WTC11 (cell line): ENCODE measurements at regions not wholly inside any gene's neighbourhood (a gene's known extent, or its start where the extent isn't known, plus 50 kb on each side); places are given as distances from the start of the nearest gene placed in this dataset.

ENCODE experiments used
- ATAC-seq: fragments of 200-7000 bp; cut with Tn5 transposase; 2 replicates; pipeline ENCODE4 v1.10.0; 2021; ENCODE audit warnings: mild to moderate bottlenecking, moderate library complexity
- CTCF ChIA-PET: fragments of 300-600 bp; sonication (Branson Sonifier 250); formaldehyde crosslinking; loops from one replicate; lab custom pipeline; 2021; ENCODE audit warnings: antibody characterized with exemption; lab: Charles Lee
- POLR2A ChIA-PET: fragments of 350-600 bp; sonication (Branson Sonifier 250); formaldehyde crosslinking; loops from one replicate; lab custom pipeline; 2021; ENCODE audit warnings: antibody characterized with exemption; lab: Charles Lee
- DNase-seq: peaks from one replicate; pipeline ENCODE4 v3.0.0; 2021; ENCODE audit warnings: low spot score
- H3K27ac Mint-ChIP-seq: 2 replicates; pipeline ENCODE4 v1.8.0; 2021; ENCODE audit warnings: mixed read lengths
- H3K27me3 Mint-ChIP-seq: 2 replicates; pipeline ENCODE4 v1.8.0; 2021; ENCODE audit warnings: low read depth, mild to moderate bottlenecking, moderate library complexity, mixed read lengths
- H3K36me3 Mint-ChIP-seq: 2 replicates; pipeline ENCODE4 v1.8.0; 2021; ENCODE audit warnings: mixed read lengths
- H3K4me1 Mint-ChIP-seq: 2 replicates; pipeline ENCODE4 v1.8.0; 2022; ENCODE audit warnings: mixed read lengths
- H3K4me3 Mint-ChIP-seq: 2 replicates; pipeline ENCODE4 v1.8.0; 2021; ENCODE audit warnings: mild to moderate bottlenecking, moderate library complexity, mixed read lengths
- H3K9me3 Mint-ChIP-seq: 2 replicates; pipeline ENCODE4 v1.8.0; 2021; ENCODE audit warnings: mixed read lengths
- ATF1 ChIP-seq: sonication (generic); formaldehyde crosslinking; IDR thresholded peaks from 2 replicates; pipeline ENCODE4 v1.8.1; 2023; ENCODE audit warnings: mild to moderate bottlenecking, moderate library complexity, missing genetic modification reagents
- ELF4 ChIP-seq: sonication (generic); formaldehyde crosslinking; IDR thresholded peaks from 2 replicates; pipeline ENCODE4 v1.8.1; 2022; ENCODE audit warnings: low read depth, mild to moderate bottlenecking, moderate library complexity, missing genetic modification reagents
- FOXJ3 ChIP-seq: sonication (generic); formaldehyde crosslinking; IDR thresholded peaks from 2 replicates; pipeline ENCODE4 v1.9.0; 2021; ENCODE audit warnings: missing genetic modification reagents, mild to moderate bottlenecking, borderline replicate concordance
- FOXP4 ChIP-seq: sonication (generic); formaldehyde crosslinking; IDR thresholded peaks from 2 replicates; pipeline ENCODE4 v1.8.0; 2022; ENCODE audit warnings: mild to moderate bottlenecking, missing genetic modification reagents
- GABPB1 ChIP-seq: sonication (generic); formaldehyde crosslinking; IDR thresholded peaks from 2 replicates; pipeline ENCODE4 v1.8.1; 2023; ENCODE audit warnings: mild to moderate bottlenecking, missing genetic modification reagents
- IRF1 ChIP-seq: sonication (generic); formaldehyde crosslinking; IDR thresholded peaks from 2 replicates; pipeline ENCODE4 v1.8.0; 2023; ENCODE audit warnings: missing genetic modification reagents
- JAZF1 ChIP-seq: fragments of 250-450 bp; sonication (Bioruptor Pico); IDR thresholded peaks from 2 replicates; pipeline ENCODE4 v1.9.0; 2021; ENCODE audit warnings: moderate library complexity, mild to moderate bottlenecking, inconsistent platforms
- KAT7 ChIP-seq: sonication (generic); formaldehyde crosslinking; IDR thresholded peaks from 2 replicates; pipeline ENCODE4 v1.8.1; 2023; ENCODE audit warnings: missing genetic modification reagents, mild to moderate bottlenecking, borderline replicate concordance
- MXD4 ChIP-seq: fragments of 250-450 bp; sonication (Bioruptor Pico); IDR thresholded peaks from 2 replicates; pipeline ENCODE4 v1.8.0; 2021; ENCODE audit warnings: mild to moderate bottlenecking, moderate library complexity, borderline replicate concordance
- NFATC4 ChIP-seq: fragments of 250-450 bp; sonication (Bioruptor Pico); IDR thresholded peaks from 2 replicates; pipeline ENCODE4 v1.9.0; 2021; ENCODE audit warnings: mild to moderate bottlenecking
- NFYB ChIP-seq: sonication (generic); formaldehyde crosslinking; conservative IDR thresholded peaks from 2 replicates; pipeline ENCODE4 v1.8.0; 2022; ENCODE audit warnings: low read depth, missing genetic modification reagents
- RELA ChIP-seq: sonication (generic); formaldehyde crosslinking; IDR thresholded peaks from 2 replicates; pipeline ENCODE4 v1.8.1; 2022; ENCODE audit warnings: missing genetic modification reagents, mild to moderate bottlenecking, borderline replicate concordance
- RORB ChIP-seq: fragments of 250-450 bp; sonication (Bioruptor Pico); IDR thresholded peaks from 2 replicates; pipeline ENCODE4 v1.9.0; 2021; ENCODE audit warnings: mild to moderate bottlenecking
- TP53 ChIP-seq: sonication (generic); formaldehyde crosslinking; IDR thresholded peaks from 2 replicates; pipeline ENCODE4 v1.8.1; 2023; ENCODE audit warnings: mild to moderate bottlenecking, missing genetic modification reagents
- ZBTB21 ChIP-seq: sonication (generic); formaldehyde crosslinking; IDR thresholded peaks from 2 replicates; pipeline ENCODE4 v1.8.1; 2023; ENCODE audit warnings: mild to moderate bottlenecking, missing genetic modification reagents, borderline replicate concordance
- ZNF121 ChIP-seq: sonication (generic); formaldehyde crosslinking; IDR thresholded peaks from 2 replicates; pipeline ENCODE4 v1.8.0; 2023; ENCODE audit warnings: missing genetic modification reagents
- TF ChIP-seq, protein P1 (sequence below): sonication (generic); formaldehyde crosslinking; IDR thresholded peaks from 2 replicates; pipeline ENCODE4 v1.8.1; 2022; ENCODE audit warnings: missing genetic modification reagents, borderline replicate concordance
- TF ChIP-seq, protein P2 (sequence below): sonication (generic); formaldehyde crosslinking; IDR thresholded peaks from 2 replicates; pipeline ENCODE4 v1.8.1; 2022; ENCODE audit warnings: mild to moderate bottlenecking, moderate library complexity, missing genetic modification reagents
- TF ChIP-seq, protein P3 (sequence below): sonication (generic); formaldehyde crosslinking; conservative IDR thresholded peaks from 2 replicates; pipeline ENCODE4 v1.8.1; 2022; ENCODE audit warnings: mild to moderate bottlenecking, missing genetic modification reagents
- TF ChIP-seq, protein P4 (sequence below): sonication (generic); formaldehyde crosslinking; IDR thresholded peaks from 2 replicates; pipeline ENCODE4 v1.8.1; 2022; ENCODE audit warnings: mild to moderate bottlenecking, missing genetic modification reagents, moderate library complexity, borderline replicate concordance
- TF ChIP-seq, protein P5 (sequence below): sonication (generic); formaldehyde crosslinking; IDR thresholded peaks from 2 replicates; pipeline ENCODE4 v1.8.1; 2023; ENCODE audit warnings: mild to moderate bottlenecking, missing genetic modification reagents
- TF ChIP-seq, protein P6 (sequence below): fragments of 250-450 bp; sonication (Bioruptor Pico); IDR thresholded peaks from 2 replicates; pipeline ENCODE4 v1.9.0; 2021; ENCODE audit warnings: mild to moderate bottlenecking

DNA sequence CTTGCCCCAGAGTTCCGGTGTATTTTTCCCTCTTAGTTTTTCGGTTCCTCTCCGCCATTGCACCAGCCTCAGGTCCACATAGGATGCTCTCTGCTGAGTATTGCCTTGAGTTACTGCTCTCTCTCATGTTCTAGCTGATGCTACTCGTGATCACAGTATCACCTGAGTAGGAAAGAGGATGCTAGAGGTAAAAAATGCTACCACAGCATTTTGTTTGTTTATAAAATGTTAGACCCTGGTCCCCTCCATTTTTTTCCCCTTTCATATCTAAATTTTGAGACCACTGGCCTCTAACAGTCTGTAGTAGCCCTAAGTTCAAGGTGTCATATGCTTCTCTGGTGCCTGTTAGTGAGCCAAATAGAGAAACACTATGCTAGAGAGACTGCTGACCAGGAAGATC, 175.5 kb downstream of the OR2B2 start:
- CTCF ChIA-PET, result no interaction called here
- Mint-ChIP-seq H3K27me3 (peaks cover 57% of the 10 kb centered on the region), H3K9me3 (no peaks in the 10 kb centered on the region), H3K36me3 (no peaks in the 10 kb centered on the region), H3K4me1 (no peaks in the 10 kb centered on the region), H3K4me3 (no peak overlapping the region), H3K27ac (no peak overlapping the region)
- POLR2A ChIA-PET, result no interaction called here
- DNase-seq (no peak), ATAC-seq (no peak)
- TF ChIP-seq, protein P1, sequence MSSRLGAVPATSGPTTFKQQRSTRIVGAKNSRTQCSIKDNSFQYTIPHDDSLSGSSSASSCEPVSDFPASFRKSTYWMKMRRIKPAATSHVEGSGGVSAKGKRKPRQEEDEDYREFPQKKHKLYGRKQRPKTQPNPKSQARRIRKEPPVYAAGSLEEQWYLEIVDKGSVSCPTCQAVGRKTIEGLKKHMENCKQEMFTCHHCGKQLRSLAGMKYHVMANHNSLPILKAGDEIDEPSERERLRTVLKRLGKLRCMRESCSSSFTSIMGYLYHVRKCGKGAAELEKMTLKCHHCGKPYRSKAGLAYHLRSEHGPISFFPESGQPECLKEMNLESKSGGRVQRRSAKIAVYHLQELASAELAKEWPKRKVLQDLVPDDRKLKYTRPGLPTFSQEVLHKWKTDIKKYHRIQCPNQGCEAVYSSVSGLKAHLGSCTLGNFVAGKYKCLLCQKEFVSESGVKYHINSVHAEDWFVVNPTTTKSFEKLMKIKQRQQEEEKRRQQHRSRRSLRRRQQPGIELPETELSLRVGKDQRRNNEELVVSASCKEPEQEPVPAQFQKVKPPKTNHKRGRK (CRISPR knock-in tag), result no peak
- TF ChIP-seq, protein P2, sequence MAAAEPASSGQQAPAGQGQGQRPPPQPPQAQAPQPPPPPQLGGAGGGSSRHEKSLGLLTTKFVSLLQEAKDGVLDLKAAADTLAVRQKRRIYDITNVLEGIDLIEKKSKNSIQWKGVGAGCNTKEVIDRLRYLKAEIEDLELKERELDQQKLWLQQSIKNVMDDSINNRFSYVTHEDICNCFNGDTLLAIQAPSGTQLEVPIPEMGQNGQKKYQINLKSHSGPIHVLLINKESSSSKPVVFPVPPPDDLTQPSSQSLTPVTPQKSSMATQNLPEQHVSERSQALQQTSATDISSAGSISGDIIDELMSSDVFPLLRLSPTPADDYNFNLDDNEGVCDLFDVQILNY (CRISPR knock-in tag), result no peak
- TF ChIP-seq, protein P3, sequence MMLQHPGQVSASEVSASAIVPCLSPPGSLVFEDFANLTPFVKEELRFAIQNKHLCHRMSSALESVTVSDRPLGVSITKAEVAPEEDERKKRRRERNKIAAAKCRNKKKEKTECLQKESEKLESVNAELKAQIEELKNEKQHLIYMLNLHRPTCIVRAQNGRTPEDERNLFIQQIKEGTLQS (CRISPR knock-in tag), result no peak
- TF ChIP-seq NFATC4 (CRISPR knock-in tag) (no peak), FOXJ3 (no peak), FOXP4 (CRISPR knock-in tag) (no peak)

- peak overlapping the region; percentile 10; the same call in 1 of the 2 replicates for H3K4me3 Mint-ChIP-seq
- 0 out of 2 replicates have a peak, but pooled peaks cover 2% of the 10 kb centered on the region for H3K4me1 Mint-ChIP-seq
- DNase-seq (no peak), ATAC-seq (no peak)
- POLR2A ChIA-PET, result no interaction called here
- no peaks in the 10 kb centered on the region for H3K9me3 Mint-ChIP-seq
- no peak overlapping the region for H3K27ac Mint-ChIP-seq
- H3K27me3 Mint-ChIP-seq, result peaks cover 47% of the 10 kb centered on the region
- CTCF ChIA-PET, result no interaction called here
- H3K36me3 Mint-ChIP-seq, result no peaks in the 10 kb centered on the region
- TF ChIP-seq GABPB1 (CRISPR knock-in tag) (no peak), MXD4 (no peak), TP53 (CRISPR knock-in tag) (no peak), RELA (CRISPR knock-in tag) (no peak), NFYB (CRISPR knock-in tag) (no peak), ZNF121 (CRISPR knock-in tag) (no peak), ATF1 (no peak), ELF4 (CRISPR knock-in tag) (no peak), IRF1 (no peak), JAZF1 (CRISPR knock-in tag) (no peak), ZBTB21 (CRISPR knock-in tag) (no peak), KAT7 (CRISPR knock-in tag) (no peak), RORB (CRISPR knock-in tag) (no peak)
- TF ChIP-seq, protein P4, sequence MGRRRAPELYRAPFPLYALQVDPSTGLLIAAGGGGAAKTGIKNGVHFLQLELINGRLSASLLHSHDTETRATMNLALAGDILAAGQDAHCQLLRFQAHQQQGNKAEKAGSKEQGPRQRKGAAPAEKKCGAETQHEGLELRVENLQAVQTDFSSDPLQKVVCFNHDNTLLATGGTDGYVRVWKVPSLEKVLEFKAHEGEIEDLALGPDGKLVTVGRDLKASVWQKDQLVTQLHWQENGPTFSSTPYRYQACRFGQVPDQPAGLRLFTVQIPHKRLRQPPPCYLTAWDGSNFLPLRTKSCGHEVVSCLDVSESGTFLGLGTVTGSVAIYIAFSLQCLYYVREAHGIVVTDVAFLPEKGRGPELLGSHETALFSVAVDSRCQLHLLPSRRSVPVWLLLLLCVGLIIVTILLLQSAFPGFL (CRISPR knock-in tag), result no peak
- TF ChIP-seq, protein P5, sequence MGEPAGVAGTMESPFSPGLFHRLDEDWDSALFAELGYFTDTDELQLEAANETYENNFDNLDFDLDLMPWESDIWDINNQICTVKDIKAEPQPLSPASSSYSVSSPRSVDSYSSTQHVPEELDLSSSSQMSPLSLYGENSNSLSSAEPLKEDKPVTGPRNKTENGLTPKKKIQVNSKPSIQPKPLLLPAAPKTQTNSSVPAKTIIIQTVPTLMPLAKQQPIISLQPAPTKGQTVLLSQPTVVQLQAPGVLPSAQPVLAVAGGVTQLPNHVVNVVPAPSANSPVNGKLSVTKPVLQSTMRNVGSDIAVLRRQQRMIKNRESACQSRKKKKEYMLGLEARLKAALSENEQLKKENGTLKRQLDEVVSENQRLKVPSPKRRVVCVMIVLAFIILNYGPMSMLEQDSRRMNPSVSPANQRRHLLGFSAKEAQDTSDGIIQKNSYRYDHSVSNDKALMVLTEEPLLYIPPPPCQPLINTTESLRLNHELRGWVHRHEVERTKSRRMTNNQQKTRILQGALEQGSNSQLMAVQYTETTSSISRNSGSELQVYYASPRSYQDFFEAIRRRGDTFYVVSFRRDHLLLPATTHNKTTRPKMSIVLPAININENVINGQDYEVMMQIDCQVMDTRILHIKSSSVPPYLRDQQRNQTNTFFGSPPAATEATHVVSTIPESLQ (CRISPR knock-in tag), result no peak
- TF ChIP-seq, protein P1 (CRISPR knock-in tag), result no peak
- TF ChIP-seq, protein P6, sequence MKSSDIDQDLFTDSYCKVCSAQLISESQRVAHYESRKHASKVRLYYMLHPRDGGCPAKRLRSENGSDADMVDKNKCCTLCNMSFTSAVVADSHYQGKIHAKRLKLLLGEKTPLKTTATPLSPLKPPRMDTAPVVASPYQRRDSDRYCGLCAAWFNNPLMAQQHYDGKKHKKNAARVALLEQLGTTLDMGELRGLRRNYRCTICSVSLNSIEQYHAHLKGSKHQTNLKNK, result no peak
These were observed 183.8 kb downstream of the OR2B2 start for GRCh38 chr6:27728442-27728841.
